Gastroesophageal sphincter (tissue), 4 donors: ENCODE measurements at regions not wholly inside any gene's neighbourhood (a gene's known extent, or its start where the extent isn't known, plus 50 kb on each side); places are given as distances from the start of the nearest gene placed in this dataset.

Experiments used
- ATAC-seq: fragments of 150-250 bp; one replicate; pipeline ENCODE4 v1.9.1; 2016; ENCODE audit warnings: mild to moderate bottlenecking, moderate library complexity
- H3K27ac ChIP-seq, 4 donors: fragments of 200-600 bp; sonication (generic) in 3 of 4; 1 replicate in 3 of 4; 2 replicates in 1 of 4; pipeline ENCODE4 v1.5.1; 2016 to 2019
- H3K27me3 ChIP-seq: fragments of 200-600 bp; sonication (generic); one replicate; pipeline ENCODE4 v1.5.1; 2019
- H3K36me3 ChIP-seq, 2 donors: fragments of 200-600 bp; sonication (generic); one replicate each; pipeline ENCODE4 v1.5.1; 2019; ENCODE audit warnings: control low read depth in 1 of 2
- H3K4me1 ChIP-seq, 3 donors: fragments of 200-600 bp; sonication (generic); 1 replicate in 2 of 3; 2 replicates in 1 of 3; pipeline ENCODE4 v1.5.1; 2016 to 2019; ENCODE audit warnings: control low read depth in 2 of 3
- H3K4me3 ChIP-seq, 2 donors: fragments of 200-600 bp; sonication (generic); one replicate each; pipeline ENCODE4 v1.5.1; 2019; ENCODE audit warnings: mild to moderate bottlenecking in 1 of 2, moderate library complexity in 1 of 2
- H3K9me3 ChIP-seq, 3 donors: fragments of 200-600 bp; sonication (generic); one replicate each; pipeline ENCODE4 v1.5.1; 2017 to 2019; ENCODE audit warnings: control low read depth in 2 of 3
- CTCF ChIP-seq, 4 experiments: fragments of 200-600 bp in 2 of 4; fragments of 450-650 bp in 2 of 4; sonication (generic) in 1 of 4; IDR thresholded peaks; one replicate each; pipeline ENCODE4 v1.5.1; 2017 to 2019; ENCODE audit warnings: antibody characterized with exemption in 4 of 4, mild to moderate bottlenecking in 2 of 4, moderate library complexity in 2 of 4
- EP300 ChIP-seq: sonication (generic); formaldehyde crosslinking; IDR thresholded peaks from one replicate; pipeline ENCODE4 v1.6.1; 2017; ENCODE audit warnings: antibody characterized with exemption, mild to moderate bottlenecking
- POLR2A ChIP-seq, 2 donors: fragments of 450-650 bp; IDR thresholded peaks; one replicate each; pipeline ENCODE4 v1.6.1; 2017; ENCODE audit warnings: antibody characterized with exemption in 2 of 2, mild to moderate bottlenecking in 2 of 2, moderate library complexity in 1 of 2
- POLR2AphosphoS5 ChIP-seq: sonication (generic); formaldehyde crosslinking; IDR thresholded peaks from one replicate; pipeline ENCODE4 v1.6.1; 2017; ENCODE audit warnings: antibody characterized with exemption
- WGBS, 2 donors: methylation state at CpG; one replicate each; pipeline ENCODE4 v1.1.5; 2018; ENCODE audit warnings: low coverage in 1 of 2; 5-methylcytosine and 5-hydroxymethylcytosine counted together

- 78 to 80% methylated on average over 4 to 5 of the region's 7 CpGs for WGBS, 2 donors
- TF ChIP-seq POLR2A (IDR thresholded peaks at IDR 0.05), result no peak
- no peak for TF ChIP-seq CTCF (IDR thresholded peaks at IDR 0.05)
- no peak for TF ChIP-seq EP300
- no peak for TF ChIP-seq POLR2AphosphoS5
- no peak overlapping the region for H3K4me3 ChIP-seq
- no peak overlapping the region for H3K27ac ChIP-seq
- H3K36me3 ChIP-seq, result no peaks in the 10 kb centered on the region
- H3K27me3 ChIP-seq, result no peaks in the 10 kb centered on the region
- no peaks in the 10 kb centered on the region for H3K4me1 ChIP-seq
- no peak for ATAC-seq
- H3K9me3 ChIP-seq, result no peaks in the 10 kb centered on the region
Observed at GRCh38 chr13:99700468-99700867, 199.2 kb downstream of the TM9SF2 start.

GRCh38 chr13:99698816-99699099 lies 197.5 kb downstream of the TM9SF2 start:
- WGBS, 2 donors, result 76% methylated on average over 3 of the region's 3 CpGs
- Histone ChIP-seq H3K27ac (no peak overlapping the region), H3K27me3 (no peaks in the 10 kb centered on the region), H3K9me3 (no peaks in the 10 kb centered on the region), H3K4me1 (no peaks in the 10 kb centered on the region), H3K36me3 (no peaks in the 10 kb centered on the region), H3K4me3 (no peak overlapping the region)
- TF ChIP-seq POLR2AphosphoS5, result no peak
- TF ChIP-seq EP300, result no peak
- TF ChIP-seq CTCF (IDR thresholded peaks at IDR 0.05), result no peak
- no peak for TF ChIP-seq POLR2A (IDR thresholded peaks at IDR 0.05)
- no peak for ATAC-seq

GRCh38 chr13:99698010-99698815 lies 196.9 kb downstream of the TM9SF2 start:
- Histone ChIP-seq H3K27me3 (no peaks in the 10 kb centered on the region), H3K27ac (no peak overlapping the region), H3K4me3 (no peak overlapping the region), H3K4me1 (no peaks in the 10 kb centered on the region), H3K36me3 (no peaks in the 10 kb centered on the region), H3K9me3 (no peaks in the 10 kb centered on the region)
- WGBS, 2 donors, result 70 to 76% methylated on average over 6 to 8 of the region's 8 CpGs
- no peak for ATAC-seq
- TF ChIP-seq EP300 (no peak), POLR2AphosphoS5 (no peak), CTCF (IDR thresholded peaks at IDR 0.05) (no peak), POLR2A (IDR thresholded peaks at IDR 0.05) (no peak)

GRCh38 chr13:99695857-99696256 lies 194.6 kb downstream of the TM9SF2 start:
- ATAC-seq, result no peak
- Histone ChIP-seq H3K4me3 (no peak overlapping the region), H3K4me1 (no peaks in the 10 kb centered on the region), H3K27me3 (no peaks in the 10 kb centered on the region), H3K36me3 (no peaks in the 10 kb centered on the region), H3K9me3 (no peaks in the 10 kb centered on the region), H3K27ac (no peak overlapping the region)
- no peak for TF ChIP-seq POLR2AphosphoS5
- TF ChIP-seq EP300, result no peak
- no peak for TF ChIP-seq POLR2A (IDR thresholded peaks at IDR 0.05)
- TF ChIP-seq CTCF (IDR thresholded peaks at IDR 0.05), result no peak
- WGBS, 2 donors, result 73 to 86% methylated on average over 2 to 3 of the region's 3 CpGs

- 59 to 67% methylated on average over 9 to 10 of the region's 11 CpGs for WGBS, 2 donors
- no peaks in the 10 kb centered on the region for H3K4me1 ChIP-seq
- H3K9me3 ChIP-seq, result no peaks in the 10 kb centered on the region
- TF ChIP-seq EP300 (no peak), POLR2AphosphoS5 (no peak), POLR2A (IDR thresholded peaks at IDR 0.05) (no peak), CTCF (IDR thresholded peaks at IDR 0.05) (no peak)
- H3K27me3 ChIP-seq, result no peaks in the 10 kb centered on the region
- no peak for ATAC-seq
- H3K4me3 ChIP-seq, result no peak overlapping the region
- H3K27ac ChIP-seq, result no peak overlapping the region
- no peaks in the 10 kb centered on the region for H3K36me3 ChIP-seq
Observed at GRCh38 chr13:99693852-99694611, 192.8 kb downstream of the TM9SF2 start.
